Bronchial epithelial cell (primary cell): ENCODE measurements at regions not wholly inside any gene's neighbourhood (a gene's known extent, or its start where the extent isn't known, plus 50 kb on each side); places are given as distances from the start of the nearest gene placed in this dataset.
"Not testable (repeated sequence)": the region's sequence is repeated elsewhere in the genome, so short reads cannot be mapped to it uniquely, and the experiment has no call there.

ENCODE experiments used
- DNase-seq: peaks from one replicate; pipeline ENCODE4 v3.0.0-alpha.2; 2010; ENCODE audit warnings: low read depth
- FAIRE-seq: peaks from 2 replicates; lab custom pipeline; 2011; peaks lifted over from hg19 to GRCh38; lab: Jason Lieb, UNC
- H3K27me3 ChIP-seq: 2 replicates; pipeline ENCODE4 v1.5.1; 2011; ENCODE audit warnings: low read length; ENCODE audit not compliant: control insufficient read depth, insufficient read depth
- H3K36me3 ChIP-seq: 2 replicates; pipeline ENCODE4 v1.5.1; 2011; ENCODE audit warnings: low read length; ENCODE audit not compliant: control insufficient read depth, insufficient read depth
- H3K4me3 ChIP-seq: 2 replicates; pipeline ENCODE4 v1.5.1; 2011; ENCODE audit warnings: mild to moderate bottlenecking, low read depth, low read length, control low read depth
- CTCF ChIP-seq: IDR thresholded peaks from 2 replicates; pipeline ENCODE4 v1.5.1; 2011; ENCODE audit warnings: mild to moderate bottlenecking, moderate library complexity, low read length, control low read depth, inconsistent platforms; ENCODE audit not compliant: insufficient read depth, severe bottlenecking

GRCh38 chr4:149202117-149202516, 613.5 kb downstream of the IQCM start:
- no peak overlapping the region for H3K4me3 ChIP-seq
- no peaks in the 10 kb centered on the region for H3K36me3 ChIP-seq
- no peak for TF ChIP-seq CTCF
- H3K27me3 ChIP-seq: no peaks in the 10 kb centered on the region
- DNase-seq (no peak), FAIRE-seq (no peak)

- no peak for TF ChIP-seq CTCF
- H3K4me3 ChIP-seq: no peak overlapping the region
- no peaks in the 10 kb centered on the region for H3K36me3 ChIP-seq
- H3K27me3 ChIP-seq: no peaks in the 10 kb centered on the region
- DNase-seq (no peak), FAIRE-seq (no peak)
Measured at GRCh38 chr4:149199594-149199993, 616.0 kb downstream of the IQCM start.

- Histone ChIP-seq H3K36me3 (no peaks in the 10 kb centered on the region), H3K27me3 (no peaks in the 10 kb centered on the region), H3K4me3 (no peak overlapping the region)
- DNase-seq: no peak
- TF ChIP-seq CTCF: no peak
- no peak for FAIRE-seq
Measured at GRCh38 chr4:149194061-149194460, 621.6 kb downstream of the IQCM start.

GRCh38 chr4:149187726-149188125, 627.9 kb downstream of the IQCM start:
- Histone ChIP-seq H3K4me3 (no peak overlapping the region), H3K27me3 (no peaks in the 10 kb centered on the region), H3K36me3 (no peaks in the 10 kb centered on the region)
- FAIRE-seq (no peak), DNase-seq (no peak)
- no peak for TF ChIP-seq CTCF

GRCh38 chr4:149183638-149184037, 632.0 kb downstream of the IQCM start:
- H3K4me3 ChIP-seq: no peak overlapping the region
- no peak for TF ChIP-seq CTCF
- no peaks in the 10 kb centered on the region for H3K36me3 ChIP-seq
- H3K27me3 ChIP-seq: no peaks in the 10 kb centered on the region
- FAIRE-seq: no peak
- no peak for DNase-seq

GRCh38 chr4:149181459-149181858, 634.2 kb downstream of the IQCM start:
- not testable (repeated sequence) for FAIRE-seq, H3K4me3 ChIP-seq, H3K36me3 ChIP-seq, DNase-seq, H3K27me3 ChIP-seq
